ENCODE measurements at regions not wholly inside any gene's neighbourhood (a gene's known extent, or its start where the extent isn't known, plus 50 kb on each side); places are given as distances from the start of the nearest gene placed in this dataset.

DNA sequence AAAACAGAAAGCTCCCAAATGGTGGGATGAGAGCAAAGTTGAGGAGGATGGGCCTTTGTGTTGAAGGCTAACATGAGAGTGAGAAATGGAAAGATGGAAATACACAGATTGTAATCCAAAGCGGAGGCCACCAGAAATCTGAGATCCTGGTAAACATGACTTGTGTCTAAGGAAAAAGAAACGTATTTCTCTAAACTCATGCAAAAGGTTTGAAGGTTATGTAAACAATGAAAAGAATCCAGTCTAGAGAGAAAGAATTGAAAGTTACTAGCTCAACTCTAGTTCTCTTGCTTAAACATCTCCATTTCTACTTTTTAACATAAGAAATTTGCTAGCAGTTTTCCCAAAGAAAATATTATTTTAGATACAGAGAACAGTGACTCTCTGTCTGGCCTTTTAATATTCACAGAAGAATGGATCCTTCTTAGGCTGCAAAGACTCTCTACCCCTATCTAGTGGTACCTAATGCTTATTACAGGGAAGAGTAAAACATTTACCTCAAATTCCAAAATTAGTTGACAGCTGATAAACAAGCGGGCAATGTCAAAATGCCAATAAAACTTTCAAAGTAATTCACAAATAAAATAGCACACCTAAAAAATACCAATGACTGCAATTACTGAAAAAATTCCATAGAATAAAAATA lies 75.8 kb upstream of the SOX5 start:
- no peak for DNase-seq

DNA sequence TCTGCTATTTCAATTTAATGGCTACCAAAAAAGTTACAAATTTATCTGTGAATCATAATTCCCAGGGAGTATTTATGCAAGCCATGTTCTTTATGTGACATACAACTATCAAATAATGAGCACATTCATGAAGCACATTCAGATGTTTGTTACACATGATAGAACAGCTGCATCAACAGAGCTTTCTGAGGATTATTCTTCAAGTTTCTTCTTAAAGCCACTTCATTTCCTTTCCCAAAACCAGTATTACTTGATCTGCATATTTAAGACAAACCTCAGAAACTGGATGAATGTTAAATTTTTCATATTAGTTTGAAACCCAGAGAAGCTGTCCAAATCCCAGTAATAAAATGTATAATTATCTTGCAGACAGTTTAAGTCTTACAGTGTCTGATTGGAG lies 73.6 kb upstream of the SOX5 start:
- DNase-seq: no peak

DNA sequence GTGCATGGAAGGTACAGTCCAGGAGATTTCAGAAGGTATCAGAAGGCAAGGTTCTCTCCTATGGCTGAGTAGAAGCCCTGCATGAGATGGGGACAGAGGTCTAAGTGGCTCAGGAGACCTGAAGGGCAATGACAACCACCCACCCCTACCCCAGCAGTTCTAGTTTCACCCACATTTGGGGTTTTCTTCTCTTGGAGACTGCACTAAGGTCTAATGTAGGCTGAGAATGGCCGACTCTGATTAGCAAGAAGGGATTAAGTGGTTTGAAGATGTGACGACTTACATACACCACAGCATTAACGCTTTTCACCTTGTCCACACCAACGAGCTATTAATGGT lies 71.7 kb upstream of the SOX5 start:
- DNase-seq: no peak

DNA sequence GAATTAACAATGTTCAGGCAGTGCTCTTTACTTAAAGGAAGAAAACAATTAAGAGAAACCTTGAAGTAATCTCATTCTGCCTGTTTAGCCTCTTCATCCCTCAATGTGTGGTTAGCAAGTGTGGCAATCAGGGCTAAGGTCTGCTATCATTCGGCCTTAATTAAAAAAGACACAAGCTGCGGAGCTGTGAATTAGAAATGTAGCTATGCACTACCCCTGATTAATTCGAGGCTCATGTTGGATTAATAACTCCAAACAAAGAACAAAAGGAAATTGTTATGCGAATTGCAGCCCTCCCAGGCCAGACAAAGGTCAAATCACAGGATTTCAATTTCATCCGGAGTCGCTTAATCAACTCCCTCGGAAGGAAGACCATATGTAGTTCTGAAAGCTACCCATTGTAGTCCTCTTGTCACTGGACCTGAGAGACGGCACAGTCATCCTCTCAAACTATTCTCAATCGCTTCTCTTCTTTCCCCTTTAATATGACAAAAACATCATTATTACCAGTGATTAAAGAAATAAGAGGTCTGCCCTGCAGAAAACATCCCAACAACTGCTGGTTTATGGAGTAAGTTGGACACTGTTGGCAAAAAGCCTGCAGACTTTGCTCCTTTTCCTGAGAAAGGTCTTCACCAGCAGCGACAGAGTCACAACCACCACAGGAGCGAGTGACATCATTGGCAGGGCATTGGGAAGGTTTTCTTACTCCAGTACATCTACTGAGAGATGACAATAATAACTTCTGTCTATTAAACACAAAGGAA lies 71.1 kb upstream of the SOX5 start:
- DNase-seq: no peak

DNA sequence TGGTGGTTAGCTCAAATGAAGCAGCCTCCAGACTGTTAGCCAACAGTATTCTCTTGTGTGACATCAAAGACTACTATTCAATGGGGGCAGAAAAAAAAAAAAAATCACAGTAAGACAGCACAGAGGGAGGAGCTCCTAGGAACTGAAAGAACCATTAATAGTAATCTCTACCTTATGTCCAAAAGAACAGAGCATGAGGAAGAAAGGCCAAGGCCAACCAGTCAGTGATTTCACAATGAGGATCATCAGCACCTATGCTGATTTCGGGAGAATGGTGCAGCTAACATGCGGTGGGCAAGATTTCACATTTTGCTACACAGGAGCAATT lies 66.3 kb upstream of the SOX5 start:
- no peak for DNase-seq

DNA sequence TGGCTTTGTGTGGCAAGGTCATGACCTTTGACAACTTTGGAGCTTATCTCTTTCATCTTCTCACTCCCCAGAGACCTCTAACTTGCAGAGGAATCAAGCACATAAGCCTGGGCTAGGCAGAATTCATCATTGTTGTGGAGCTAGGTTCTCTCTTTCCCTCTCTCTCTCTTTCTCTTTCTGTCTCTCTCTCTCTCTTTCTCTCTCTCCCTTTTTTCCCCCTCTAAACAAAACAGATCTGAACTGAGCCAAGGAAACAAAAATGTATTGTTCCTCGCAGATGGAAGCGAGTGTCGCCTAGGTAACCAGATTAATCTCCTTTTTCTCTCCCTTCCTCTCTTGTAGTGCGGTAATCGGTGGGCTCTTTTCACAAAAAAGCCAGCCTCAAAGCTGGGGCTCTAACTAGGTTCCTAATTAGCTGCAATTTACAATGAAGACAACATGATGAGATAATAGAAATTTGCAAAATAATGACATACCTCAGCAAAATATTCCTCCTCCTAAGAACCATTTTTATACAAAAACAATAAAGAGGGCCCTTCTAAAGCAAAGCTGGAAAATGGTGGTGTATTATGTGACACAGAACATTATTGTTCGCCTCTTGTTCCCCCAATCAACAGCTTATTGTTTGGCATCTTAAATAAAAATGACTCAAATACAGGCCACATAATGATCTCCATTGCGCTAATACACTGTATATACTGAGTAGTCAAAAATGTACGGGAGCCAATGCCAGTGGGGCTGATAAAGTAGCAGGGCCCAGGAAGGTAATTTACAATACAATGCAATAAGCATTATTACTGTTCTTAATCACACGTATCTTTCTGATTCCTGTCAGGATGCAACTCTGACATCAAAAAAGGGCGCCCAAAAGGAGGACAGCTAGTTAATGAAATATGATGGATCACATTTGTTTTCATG lies 65.7 kb upstream of the SOX5 start:
- no peak for DNase-seq

DNA sequence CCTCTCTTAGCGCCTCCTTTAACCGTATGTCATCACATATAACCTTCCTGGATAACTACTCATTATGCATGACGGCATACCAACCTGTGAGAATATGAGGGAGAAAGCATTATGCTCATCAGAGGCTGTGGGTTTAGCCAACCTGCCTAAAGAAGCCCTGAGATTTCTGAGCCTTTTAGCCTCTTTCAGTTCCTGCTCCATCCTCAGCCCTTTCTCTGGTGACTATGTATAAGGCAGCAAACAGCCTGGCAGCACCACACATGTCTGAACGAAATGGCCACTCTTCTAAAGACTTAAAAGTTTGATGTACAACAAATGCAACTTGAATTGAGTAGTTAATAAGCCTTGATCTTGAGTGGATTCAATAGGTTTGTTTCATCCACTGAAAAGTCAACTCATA lies 64.8 kb upstream of the SOX5 start:
- no peak for DNase-seq

DNA sequence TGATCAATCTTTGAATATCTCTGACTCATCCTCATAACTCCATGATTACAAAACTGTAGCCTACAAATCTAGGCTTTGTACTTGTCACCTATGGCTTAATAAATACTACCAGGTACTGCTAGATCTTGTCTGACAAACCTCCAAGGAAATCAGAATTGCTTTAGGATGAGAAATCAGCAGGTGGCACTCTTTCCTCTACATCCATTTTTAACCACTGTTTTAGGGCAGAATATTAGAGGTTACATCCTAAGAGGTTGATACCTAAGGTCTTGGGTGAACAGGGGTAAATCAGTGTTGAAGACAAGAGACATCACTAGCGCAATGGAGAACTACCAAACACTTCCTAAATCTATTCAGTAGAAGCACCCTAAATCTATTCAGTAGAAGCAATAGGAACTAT lies 63.1 kb upstream of the SOX5 start:
- DNase-seq: no peak

DNA sequence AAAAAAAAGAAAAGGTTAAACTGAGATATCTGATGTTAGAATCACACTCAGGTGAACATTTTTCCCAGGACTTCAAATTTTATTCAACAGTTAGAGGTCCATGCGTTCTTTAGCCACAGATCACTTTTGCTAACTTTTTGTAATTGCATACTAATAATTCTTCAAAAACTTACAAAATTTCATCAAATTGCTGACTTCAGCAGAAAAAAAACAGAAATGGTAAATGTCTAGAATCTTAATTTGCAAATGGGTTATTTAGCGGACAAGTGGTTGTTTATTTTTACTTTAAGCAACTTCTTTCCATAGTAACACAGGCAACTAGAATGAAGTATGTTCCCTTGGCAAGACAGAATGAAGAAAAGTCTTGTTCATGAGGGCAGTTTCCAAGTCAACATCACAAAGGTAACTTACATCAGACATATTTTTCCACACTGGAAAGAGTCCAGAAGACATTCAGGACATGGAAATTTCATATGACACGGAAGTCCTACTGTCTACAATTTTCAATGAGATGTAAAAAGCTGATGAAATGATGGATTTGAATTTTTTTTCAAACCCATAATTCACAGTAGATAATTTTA lies 62.5 kb upstream of the SOX5 start:
- DNase-seq: no peak

DNA sequence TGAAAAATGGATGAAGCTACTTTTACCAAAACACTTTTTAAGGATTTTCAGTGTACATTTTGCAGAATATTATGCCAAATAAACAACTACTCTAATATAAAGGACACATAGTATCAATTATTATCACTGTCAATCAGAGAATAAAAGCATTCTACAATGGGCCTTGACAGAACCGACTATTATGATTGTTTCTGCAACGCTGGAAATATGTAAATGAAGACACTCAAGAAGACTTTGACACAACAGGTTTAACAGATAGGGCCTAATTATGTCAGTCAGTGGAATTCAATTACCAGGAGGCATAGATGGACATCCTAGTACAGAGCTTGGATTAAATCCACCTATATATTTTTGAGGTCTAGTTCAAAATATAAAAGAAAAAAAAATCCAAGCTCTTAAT lies 58.7 kb upstream of the SOX5 start:
- DNase-seq: no peak
